Midbrain (tissue), 1 donor: ENCODE measurements at regions not wholly inside any gene's neighbourhood (a gene's known extent, or its start where the extent isn't known, plus 50 kb on each side); places are given as distances from the start of the nearest gene placed in this dataset.

Experiments used
- DNase-seq: peaks from one replicate; lab custom pipeline; 2025; lab: John Stamatoyannopoulos, UW

DNA sequence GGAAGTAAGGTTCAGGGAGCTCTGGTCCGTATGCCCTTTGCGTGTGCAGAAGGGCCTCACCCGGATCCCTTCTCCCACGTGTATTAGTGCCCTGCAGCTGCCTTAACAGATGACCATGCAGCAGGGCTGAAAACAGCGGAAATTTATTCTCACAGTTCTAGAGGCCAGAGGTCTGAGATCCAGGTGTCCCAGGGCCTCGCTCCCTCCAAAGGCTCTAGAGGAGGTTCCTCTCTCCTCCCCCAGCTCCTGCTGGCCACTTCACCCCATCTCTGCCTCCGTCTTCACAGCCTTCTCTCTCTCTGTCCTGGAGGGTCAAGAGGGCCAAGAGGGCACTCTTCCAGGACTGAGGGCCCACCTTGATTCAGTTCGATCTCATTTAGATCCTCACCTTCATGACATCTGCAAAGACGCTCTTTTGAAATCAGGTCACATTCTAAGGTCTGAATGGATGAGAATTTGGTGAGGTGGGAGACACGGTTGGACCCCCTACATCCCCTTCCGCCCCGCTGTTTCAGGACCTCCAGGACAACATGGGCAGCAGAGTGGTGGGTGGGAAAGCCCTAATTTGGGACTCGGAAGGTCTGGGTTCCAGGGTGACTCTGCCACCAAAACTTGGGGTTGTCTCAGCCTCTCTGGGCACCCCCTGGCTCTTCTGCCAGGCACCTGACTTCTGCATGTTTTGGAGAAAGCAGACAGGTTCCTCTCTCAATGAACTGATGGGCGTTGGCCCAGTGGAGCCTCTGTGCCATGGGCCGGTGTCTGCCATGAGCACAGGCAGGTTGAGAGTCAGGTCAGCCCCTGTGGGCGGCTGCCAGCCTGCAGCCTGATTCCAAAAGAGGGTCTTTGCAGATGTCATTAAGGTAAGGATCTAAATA is 361.2 kb downstream of the SEC14L1 start:
- DNase-seq = no peak

DNA sequence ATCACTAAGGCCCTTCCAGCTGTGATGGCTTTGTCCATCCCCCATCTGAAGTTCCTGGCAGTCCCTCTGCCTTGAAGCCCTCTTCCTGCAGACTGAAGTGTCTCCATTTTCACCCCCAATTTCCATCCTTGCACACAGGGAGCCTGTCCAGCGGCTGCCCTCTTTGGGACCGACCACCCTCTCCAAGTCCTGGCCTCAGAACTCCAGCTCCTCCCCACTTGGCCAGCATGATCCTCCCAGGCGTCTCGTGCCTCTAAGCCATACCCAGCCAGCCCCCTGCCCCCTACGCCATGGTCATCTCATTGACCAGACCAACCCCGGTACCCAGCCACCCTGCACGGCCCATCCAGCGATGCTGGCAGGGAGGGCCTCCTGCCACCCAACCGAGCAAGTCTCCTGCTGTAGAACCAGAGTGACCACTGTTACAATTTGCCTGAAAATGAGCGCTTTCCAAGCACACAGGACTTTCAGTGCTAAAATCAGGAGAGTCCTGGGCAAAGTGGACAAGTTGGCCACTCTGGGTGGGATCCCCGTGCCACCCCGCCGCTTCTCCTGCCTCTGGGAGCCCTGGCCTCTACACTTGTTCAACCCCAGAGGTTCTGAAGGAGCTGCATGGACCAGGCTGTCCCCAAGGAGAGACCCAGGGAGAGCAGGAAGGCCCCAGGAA is 362.0 kb downstream of the SEC14L1 start:
- no peak for DNase-seq

- DNase-seq = no peak
These were observed 362.5 kb downstream of the SEC14L1 start for GRCh38 chr17:77503293-77503655.

DNA sequence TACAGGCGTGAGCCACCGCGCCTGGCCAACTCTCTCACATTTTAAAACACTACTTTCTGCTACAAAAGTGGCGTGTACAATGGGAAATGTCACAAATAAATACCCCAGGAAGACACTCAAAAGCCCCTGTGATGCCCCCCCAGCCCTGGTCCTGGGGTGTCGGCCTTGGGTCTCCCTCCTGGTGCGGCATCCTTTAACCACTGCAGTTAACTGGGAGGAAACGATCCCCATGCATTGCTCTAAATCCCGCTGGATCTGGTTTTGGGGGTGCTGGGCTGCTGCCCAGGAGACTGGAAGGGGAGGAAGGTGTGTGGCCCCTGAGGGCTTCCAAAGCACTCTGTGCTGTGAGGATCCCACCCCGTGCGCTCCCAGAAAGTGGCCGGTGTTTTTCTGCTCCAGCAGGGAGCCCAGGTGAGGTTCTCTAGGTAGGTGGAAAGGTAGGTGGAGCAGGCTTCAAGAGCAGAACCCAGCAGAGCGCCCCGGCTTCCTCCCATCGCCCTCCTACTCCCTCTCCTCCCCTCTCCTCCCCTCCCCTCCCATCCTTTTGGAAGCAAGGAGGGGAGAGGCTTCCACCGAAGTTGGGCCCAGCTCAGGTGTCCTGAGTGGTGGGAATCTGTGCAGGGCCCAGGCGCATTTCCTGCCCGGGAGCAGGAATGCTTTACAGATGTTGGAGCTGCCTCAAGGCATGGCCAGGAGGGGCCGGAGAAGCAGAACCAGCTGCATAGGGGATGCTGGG is 363.3 kb downstream of the SEC14L1 start:
- DNase-seq = no peak

GRCh38 chr17:77504652-77505155 is 363.9 kb downstream of the SEC14L1 start:
- no peak for DNase-seq

DNA sequence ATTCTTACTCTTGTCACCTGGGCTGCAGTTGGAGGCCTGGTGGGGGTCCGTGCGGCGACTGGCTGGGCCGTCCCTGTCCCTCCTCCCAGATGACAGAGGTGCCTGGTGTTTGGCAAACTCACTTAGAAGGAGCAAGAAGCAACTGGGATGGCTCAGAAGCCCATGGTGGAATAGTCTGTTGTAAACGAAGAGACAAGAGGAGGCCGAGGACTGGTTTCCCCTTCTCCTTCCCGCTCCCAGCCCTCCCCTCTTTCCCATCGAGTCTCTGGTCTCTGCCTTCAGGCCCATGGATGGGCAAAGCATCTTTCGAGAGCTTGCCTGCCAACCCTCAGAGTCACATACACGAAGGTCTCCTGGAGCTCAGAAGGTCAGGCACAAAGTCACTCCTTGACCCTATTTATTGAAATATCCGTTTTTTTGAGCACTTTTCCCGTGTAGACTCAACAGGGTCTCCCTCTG is 364.4 kb downstream of the SEC14L1 start:
- DNase-seq = no peak

GRCh38 chr17:77506371-77506991 is 365.7 kb downstream of the SEC14L1 start:
- no peak for DNase-seq

DNA sequence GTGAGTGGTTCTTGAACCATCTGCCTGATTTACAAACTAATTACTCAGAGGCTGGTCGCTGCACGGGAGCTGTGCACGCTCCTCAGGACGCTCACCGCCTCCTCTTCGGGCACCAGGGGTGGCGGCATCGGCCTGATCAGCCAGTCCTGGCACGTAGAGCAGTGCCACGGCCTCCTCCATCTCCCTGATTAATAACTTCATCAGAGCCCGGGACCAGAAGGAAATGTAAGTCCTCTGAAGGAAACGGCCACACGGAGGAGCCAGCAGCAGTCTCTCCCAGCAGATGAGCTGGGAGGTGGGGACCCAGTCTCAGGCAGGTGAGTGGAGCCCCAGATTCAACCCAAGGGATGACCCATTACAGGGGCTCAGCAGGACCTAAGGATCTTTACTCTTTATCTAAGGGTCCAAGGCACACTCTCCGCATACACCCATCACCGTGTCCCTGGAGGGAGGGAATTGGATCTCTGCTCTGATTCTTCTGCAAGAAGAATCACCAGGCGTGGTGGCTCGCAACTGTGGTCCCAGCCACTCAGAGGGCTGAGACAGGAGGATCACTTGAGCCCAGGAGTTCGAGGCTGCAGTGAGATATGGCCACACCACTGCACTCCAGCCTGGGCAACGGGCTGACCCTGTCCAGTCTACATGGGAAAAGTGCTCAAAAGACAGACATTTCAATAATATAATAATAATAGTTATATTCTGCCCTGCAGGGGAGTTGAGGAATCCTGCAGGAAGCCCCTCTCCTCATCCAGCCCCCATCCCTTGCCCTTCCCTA is 366.5 kb downstream of the SEC14L1 start:
- DNase-seq = no peak

- DNase-seq = no peak
These were observed 367.4 kb downstream of the SEC14L1 start for GRCh38 chr17:77508047-77508715.

- no peak for DNase-seq
These were observed 368.3 kb downstream of the SEC14L1 start for GRCh38 chr17:77509089-77509488.

- DNase-seq = no peak
These were observed 368.8 kb downstream of the SEC14L1 start for GRCh38 chr17:77509599-77509998.

DNA sequence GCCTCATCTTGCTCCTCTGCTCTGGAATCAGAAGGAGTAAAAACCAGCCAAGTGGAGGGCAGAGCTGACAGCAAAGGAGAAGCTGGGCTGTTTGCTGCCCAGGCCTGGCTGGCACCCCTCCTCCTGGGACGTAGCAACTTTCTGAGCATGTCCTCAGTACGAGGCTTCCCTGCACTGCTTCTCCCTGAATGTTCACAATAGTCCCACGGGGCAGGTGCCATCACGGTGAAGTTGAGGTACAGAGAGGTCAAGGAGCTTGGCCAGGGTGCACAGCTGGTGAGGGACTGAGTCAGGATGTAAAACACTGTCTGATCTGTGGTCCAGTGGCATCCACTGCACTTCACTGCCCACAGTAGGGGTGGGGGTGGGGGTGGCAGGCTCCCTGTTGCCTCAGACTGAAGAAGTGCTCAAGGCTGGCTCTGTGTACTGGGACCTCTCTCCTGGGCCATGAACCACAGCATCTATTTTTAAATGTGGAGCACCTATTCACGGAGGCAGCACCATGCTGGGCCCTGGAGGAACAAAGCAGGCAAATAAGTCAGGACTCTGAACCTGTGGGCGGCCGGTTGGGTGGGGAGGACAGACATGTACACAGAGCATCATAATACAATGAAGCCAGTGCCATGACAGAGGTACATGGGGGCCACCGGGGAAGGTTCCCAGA is 369.5 kb downstream of the SEC14L1 start:
- no peak for DNase-seq

GRCh38 chr17:77511514-77512061 is 370.8 kb downstream of the SEC14L1 start:
- no peak for DNase-seq

DNA sequence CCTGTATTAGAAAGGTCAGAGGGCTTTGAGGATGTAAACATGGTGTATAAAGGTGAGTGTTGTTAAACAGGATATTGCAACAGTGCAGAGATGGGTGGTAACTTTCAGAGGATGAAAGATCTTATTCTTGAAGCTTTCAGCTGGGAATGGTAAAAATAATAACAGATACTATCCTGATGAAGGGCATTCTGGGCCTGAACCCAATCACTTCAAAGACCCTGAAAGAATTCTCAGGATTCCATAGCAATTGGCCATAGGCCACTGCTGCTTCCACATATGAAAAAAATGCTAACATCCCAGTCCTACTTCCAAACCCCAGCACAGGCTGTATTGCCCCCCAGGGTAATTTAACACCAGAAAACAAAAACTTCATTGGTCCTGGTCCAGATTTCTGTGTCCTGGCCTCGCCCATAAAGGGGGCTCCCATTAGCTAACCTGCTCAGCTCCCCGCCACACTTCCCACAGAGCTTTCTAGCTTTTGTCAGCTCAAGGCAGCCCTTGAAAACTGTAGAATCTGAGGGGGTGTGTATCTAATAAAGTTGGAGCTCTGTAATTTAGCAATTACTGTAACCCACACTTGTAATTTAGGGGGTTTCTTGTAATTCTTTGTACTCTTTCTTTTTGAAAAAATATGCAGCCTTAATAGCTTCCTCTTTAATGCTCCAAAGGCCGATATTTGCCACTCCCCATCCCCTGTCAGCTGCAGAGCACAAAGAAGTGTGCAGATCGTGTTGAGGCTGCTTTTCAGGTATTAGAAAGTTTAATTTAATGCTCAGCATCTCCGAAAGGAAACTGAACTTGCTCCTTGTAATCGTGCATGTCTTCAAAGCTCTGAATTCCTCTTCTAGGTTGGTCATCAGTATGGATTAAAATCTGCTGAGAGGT is 371.5 kb downstream of the SEC14L1 start:
- no peak for DNase-seq

- no peak for DNase-seq
These were observed 372.3 kb downstream of the SEC14L1 start for GRCh38 chr17:77513045-77513444.

- no peak for DNase-seq
These were observed 374.5 kb downstream of the SEC14L1 start for GRCh38 chr17:77515227-77515626.

DNA sequence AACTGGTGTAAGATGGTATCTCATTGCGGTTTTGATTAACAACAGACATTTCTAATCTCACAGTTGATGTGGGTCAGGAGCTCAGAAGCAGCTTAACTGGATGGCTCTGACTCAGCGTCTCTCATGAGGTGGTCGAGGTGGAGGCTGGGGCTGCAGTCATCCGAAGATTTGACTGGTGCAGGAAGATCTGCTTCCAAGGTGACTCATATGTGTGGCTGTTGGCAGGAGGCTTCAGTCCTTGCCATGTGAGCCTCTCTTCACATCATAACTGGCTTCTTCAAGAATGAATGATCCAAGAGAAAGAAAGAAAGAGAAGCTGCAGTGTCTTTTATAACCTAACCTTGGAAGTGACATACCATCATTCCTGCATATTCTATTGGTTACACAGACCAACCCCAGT is 376.1 kb downstream of the SEC14L1 start:
- DNase-seq = no peak

DNA sequence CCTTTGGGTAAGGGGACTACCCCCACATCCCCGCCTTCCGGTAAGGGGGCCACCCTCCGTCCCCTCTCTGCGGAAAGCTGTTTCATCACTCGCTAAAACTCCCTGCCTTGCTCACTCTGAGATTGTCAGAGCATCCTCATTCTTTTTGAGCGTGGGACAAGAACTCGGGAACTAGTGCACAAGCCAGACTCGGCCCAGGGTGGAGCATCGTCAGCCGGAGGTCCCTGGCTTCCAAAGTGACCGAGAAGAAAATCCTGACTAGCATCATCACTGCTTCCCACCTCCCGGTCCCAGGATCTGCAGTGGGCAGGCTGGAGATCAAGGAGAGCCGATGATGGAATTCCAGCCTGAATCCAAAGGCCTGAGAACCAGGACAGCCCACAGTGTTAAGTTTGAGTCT is 380.3 kb downstream of the SEC14L1 start:
- no peak for DNase-seq

DNA sequence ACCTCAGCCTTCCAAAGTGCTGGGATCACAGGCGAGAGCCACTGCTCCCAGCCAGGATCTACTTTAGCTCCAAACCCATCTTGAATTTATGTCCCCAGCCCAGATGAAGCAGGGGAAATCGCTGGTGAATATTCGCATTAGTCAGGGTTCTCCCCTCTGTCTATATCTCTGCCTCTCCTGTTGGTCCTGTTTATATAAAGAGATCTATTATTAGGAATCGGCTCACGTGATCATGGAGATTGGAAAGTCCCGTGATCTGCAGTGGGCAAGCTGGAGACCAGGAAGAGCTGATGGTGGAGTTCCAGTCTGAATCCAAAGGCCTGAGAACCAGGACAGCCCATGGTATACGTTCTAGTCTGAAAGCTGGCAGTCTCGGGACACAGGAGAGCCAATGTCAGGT is 382.8 kb downstream of the SEC14L1 start:
- no peak for DNase-seq
